AG09319 (cell line): ENCODE measurements at regions not wholly inside any gene's neighbourhood (a gene's known extent, or its start where the extent isn't known, plus 50 kb on each side); places are given as distances from the start of the nearest gene placed in this dataset.

Source experiments
- DNase-seq: peaks from one replicate; pipeline ENCODE4 v3.0.0-alpha.2; 2010; ENCODE audit warnings: low read depth; ENCODE audit errors: extremely low read depth
- TF ChIP-seq, protein P1 (sequence below): IDR thresholded peaks from 2 replicates; pipeline ENCODE4 v1.5.1; 2011; ENCODE audit warnings: low read depth, mild to moderate bottlenecking, inconsistent platforms, low read length, moderate library complexity

- TF ChIP-seq, protein P1, sequence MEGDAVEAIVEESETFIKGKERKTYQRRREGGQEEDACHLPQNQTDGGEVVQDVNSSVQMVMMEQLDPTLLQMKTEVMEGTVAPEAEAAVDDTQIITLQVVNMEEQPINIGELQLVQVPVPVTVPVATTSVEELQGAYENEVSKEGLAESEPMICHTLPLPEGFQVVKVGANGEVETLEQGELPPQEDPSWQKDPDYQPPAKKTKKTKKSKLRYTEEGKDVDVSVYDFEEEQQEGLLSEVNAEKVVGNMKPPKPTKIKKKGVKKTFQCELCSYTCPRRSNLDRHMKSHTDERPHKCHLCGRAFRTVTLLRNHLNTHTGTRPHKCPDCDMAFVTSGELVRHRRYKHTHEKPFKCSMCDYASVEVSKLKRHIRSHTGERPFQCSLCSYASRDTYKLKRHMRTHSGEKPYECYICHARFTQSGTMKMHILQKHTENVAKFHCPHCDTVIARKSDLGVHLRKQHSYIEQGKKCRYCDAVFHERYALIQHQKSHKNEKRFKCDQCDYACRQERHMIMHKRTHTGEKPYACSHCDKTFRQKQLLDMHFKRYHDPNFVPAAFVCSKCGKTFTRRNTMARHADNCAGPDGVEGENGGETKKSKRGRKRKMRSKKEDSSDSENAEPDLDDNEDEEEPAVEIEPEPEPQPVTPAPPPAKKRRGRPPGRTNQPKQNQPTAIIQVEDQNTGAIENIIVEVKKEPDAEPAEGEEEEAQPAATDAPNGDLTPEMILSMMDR: no peak
- DNase-seq: no peak
Measured at GRCh38 chr2:236397681-236398080, 133.5 kb upstream of the ASB18 start.

DNA sequence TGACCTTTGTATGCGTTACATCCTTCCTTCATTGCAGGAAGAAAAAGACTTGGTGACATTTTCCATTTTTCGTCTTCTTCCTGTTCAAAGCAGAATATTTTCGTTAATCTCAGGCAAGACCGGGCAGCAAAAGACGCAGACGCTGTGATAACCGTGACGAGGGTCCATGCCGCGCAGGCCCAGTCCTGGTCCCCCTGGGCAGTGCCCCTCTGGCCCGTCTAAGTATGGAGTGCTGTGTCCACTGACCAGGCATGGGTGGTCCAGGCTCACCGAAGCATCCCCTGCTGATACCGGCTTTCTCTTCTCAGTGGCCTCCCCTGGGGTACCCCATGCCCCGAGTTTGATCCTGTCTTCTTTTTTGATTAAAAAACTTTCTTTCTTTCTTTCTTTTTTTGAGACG is 135.2 kb upstream of the ASB18 start:
- DNase-seq: no peak
- TF ChIP-seq, protein P1: no peak

- no peak for DNase-seq
- TF ChIP-seq, protein P1: no peak
Measured at GRCh38 chr2:236400046-236400574, 135.9 kb upstream of the ASB18 start.

DNA sequence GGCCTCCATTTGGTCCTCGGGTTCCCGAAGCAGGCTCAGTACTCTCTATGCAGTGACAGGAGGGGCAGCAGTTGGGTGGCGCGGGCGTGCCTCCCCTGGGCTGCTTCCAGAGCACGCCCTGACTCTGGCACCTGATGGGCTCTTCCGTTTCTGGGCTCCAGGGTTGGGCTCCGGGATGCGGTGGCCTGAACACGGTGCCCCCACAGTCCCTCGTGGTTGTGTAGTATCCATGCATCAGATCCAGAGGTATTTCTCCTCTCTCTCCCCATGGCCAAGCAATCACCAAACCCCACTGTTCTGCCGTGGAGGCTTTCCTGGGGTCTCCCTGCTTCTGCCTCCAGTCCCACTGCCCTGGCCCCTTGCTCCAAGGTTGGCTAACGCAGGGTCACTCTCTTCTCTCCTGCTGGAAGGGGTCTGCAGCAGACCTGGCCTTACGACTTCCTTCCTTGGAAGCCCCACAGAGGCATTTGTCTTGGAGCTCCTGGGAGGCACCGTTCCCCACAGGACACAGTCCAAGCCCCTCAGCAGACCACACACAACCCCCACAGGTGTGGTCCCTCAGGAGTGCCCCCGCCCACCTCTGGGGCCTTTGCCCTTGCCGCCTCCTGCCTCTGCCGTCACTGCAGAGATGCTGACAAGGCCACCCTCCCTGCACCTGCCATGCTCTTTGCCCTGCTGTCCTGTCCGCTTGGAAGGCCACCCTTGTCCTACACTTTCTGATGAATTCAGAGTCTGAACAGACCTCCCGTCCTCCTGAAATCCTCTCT is 136.6 kb upstream of the ASB18 start:
- DNase-seq: no peak
- TF ChIP-seq, protein P1: no peak

GRCh38 chr2:236402033-236402790 is 138.0 kb upstream of the ASB18 start:
- TF ChIP-seq, protein P1: no peak

GRCh38 chr2:236403125-236403524 is 138.9 kb upstream of the ASB18 start:
- TF ChIP-seq, protein P1: no peak
- DNase-seq: no peak

More at GRCh38 chr2:236402033-236402790, 138.0 kb upstream of the ASB18 start:
- DNase-seq: no peak

DNA sequence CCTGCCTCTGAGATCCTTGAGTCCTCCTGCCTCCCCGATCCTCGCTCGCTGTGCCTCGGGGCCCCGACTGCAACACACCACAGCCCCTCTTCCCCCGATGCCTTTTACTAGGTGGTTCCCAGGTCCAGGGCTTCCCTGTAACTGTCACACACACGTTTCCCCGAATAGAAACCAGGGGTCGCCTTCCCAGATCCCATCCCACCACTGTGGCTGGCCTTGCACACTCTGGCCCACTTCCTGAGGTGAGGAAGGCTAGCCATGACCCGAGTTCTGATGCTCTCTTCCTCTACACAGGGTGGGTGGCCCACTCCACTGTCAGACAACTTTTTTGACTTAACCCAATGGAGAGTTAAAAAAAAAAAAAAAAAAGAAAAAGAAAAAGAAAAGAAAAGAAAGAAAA is 139.6 kb upstream of the ASB18 start:
- DNase-seq: no peak
- TF ChIP-seq, protein P1: no peak
